Adrenal gland (tissue), 9 donors: ENCODE measurements at regions not wholly inside any gene's neighbourhood (a gene's known extent, or its start where the extent isn't known, plus 50 kb on each side); places are given as distances from the start of the nearest gene placed in this dataset.
A peak's percentile ranks its signal among the peaks of the same experiment; 100 is the strongest.

Source experiments
- DNase-seq, 7 donors: peaks; one replicate each; pipeline ENCODE4 v3.0.0-alpha.2; 2019 to 2020
- H3K27ac ChIP-seq, 5 donors: fragments of 200-600 bp; sonication (generic) in 4 of 5; 1 replicate in 3 of 5; 2 replicates in 2 of 5; pipeline versions ENCODE4 v1.5.1 to v1.8.0; 2016 to 2020; ENCODE audit warnings: mild to moderate bottlenecking in 1 of 5
- H3K27me3 ChIP-seq: fragments of 200-600 bp; 2 replicates; pipeline ENCODE4 v1.8.0; 2021
- H3K36me3 ChIP-seq, 2 donors: fragments of 200-600 bp; replicated peaks in 1 of 2; 1 replicate in 1 of 2; 2 replicates in 1 of 2; pipeline versions ENCODE4 v1.5.1 to v1.8.0; 2018 to 2022
- H3K4me1 ChIP-seq, 2 donors: fragments of 200-600 bp; replicated peaks in 1 of 2; 1 replicate in 1 of 2; 2 replicates in 1 of 2; pipeline versions ENCODE4 v1.5.1 to v1.8.0; 2018 to 2021
- H3K4me3 ChIP-seq, 4 donors: fragments of 200-600 bp; sonication (generic) in 3 of 4; one replicate each; pipeline ENCODE4 v1.5.1; 2016 to 2018
- H3K9me3 ChIP-seq, 3 donors: fragments of 200-600 bp; sonication (generic) in 1 of 3; replicated peaks in 1 of 3; 1 replicate in 2 of 3; 2 replicates in 1 of 3; pipeline versions ENCODE4 v1.5.1 to v1.8.0; 2016 to 2021
- CTCF ChIP-seq, 6 experiments: fragments of 450-650 bp in 4 of 6; fragments of 200-600 bp in 2 of 6; sonication (generic) in 1 of 6; IDR thresholded peaks; 1 replicate in 5 of 6; 2 replicates in 1 of 6; pipeline versions ENCODE4 v1.5.1 to v1.8.0; 2016 to 2021; ENCODE audit warnings: antibody characterized with exemption in 6 of 6, mild to moderate bottlenecking in 2 of 6, moderate library complexity in 1 of 6
- POLR2A ChIP-seq, 2 donors: fragments of 450-650 bp; IDR thresholded peaks; one replicate each; pipeline ENCODE4 v1.6.1; 2017; ENCODE audit warnings: antibody characterized with exemption in 2 of 2, mild to moderate bottlenecking in 2 of 2, moderate library complexity in 1 of 2
- WGBS, 4 donors: extraction: QIAGEN DNeasy Blood & Tissue Kit in 2 of 4; methylation state at CpG; one replicate each; pipeline versions ENCODE4 v1.1.5 to v1.1.7; 2013 to 2017; 5-methylcytosine and 5-hydroxymethylcytosine counted together
- intact Hi-C, 2 donors: fragments of 100-400 bp; cut with DNase I; formaldehyde crosslinking; loops; one replicate each; pipeline versions ENCODE4 v1.14.1 to v1.15.0; 2022 to 2023
- donor health status: healthy with polysubstance abuse.
- donor health status: Bipolar disorder and iron deficiency.
- donor health status: DM: yes; HTN: yes; CAD: no.
- donor health status: DM: no; HTN: no; CAD: no.
- donor health status: DM: no; HTN: no; CAD: no.

GRCh38 chr2:111689941-111690340 lies 194.1 kb downstream of the ANAPC1 start:
- Histone ChIP-seq H3K36me3 (no peaks in the 10 kb centered on the region), H3K9me3 (no peaks in the 10 kb centered on the region), H3K27me3 (no peaks in the 10 kb centered on the region), H3K4me1 (no peaks in the 10 kb centered on the region), H3K27ac (no peak overlapping the region), H3K4me3 (no peak overlapping the region)
- intact Hi-C loops, result no loop called here
- TF ChIP-seq POLR2A (IDR thresholded peaks at IDR 0.05) (no peak), CTCF (IDR thresholded peaks at IDR 0.05) (no peak)
- WGBS, 4 donors, result 78 to 91% (median 81%) methylated on average over 5 of the region's 5 CpGs
- DNase-seq, result no peak

- Histone ChIP-seq H3K4me3 (no peak overlapping the region), H3K27ac (no peak overlapping the region), H3K27me3 (no peaks in the 10 kb centered on the region), H3K4me1 (no peaks in the 10 kb centered on the region), H3K9me3 (no peaks in the 10 kb centered on the region), H3K36me3 (no peaks in the 10 kb centered on the region)
- no peak for DNase-seq
- intact Hi-C loops, result no loop called here
- TF ChIP-seq POLR2A (IDR thresholded peaks at IDR 0.05) (no peak), CTCF (IDR thresholded peaks at IDR 0.05) (no peak)
- WGBS, 4 donors, result 86 to 90% (median 88%) methylated on average over 5 of the region's 5 CpGs
Measured at GRCh38 chr2:111691164-111691875, 192.7 kb downstream of the ANAPC1 start.

GRCh38 chr2:111692311-111692710 lies 191.7 kb downstream of the ANAPC1 start:
- Histone ChIP-seq H3K27me3 (no peaks in the 10 kb centered on the region), H3K4me1 (no peaks in the 10 kb centered on the region), H3K27ac (no peak overlapping the region), H3K9me3 (no peaks in the 10 kb centered on the region), H3K4me3 (no peak overlapping the region), H3K36me3 (no peaks in the 10 kb centered on the region)
- intact Hi-C loops, result no loop called here
- TF ChIP-seq POLR2A (IDR thresholded peaks at IDR 0.05), result no peak
- TF ChIP-seq CTCF (IDR thresholded peaks at IDR 0.05), result no peak
- DNase-seq, result no peak
- 77 to 96% (median 85%) methylated on average over 2 of the region's 2 CpGs for WGBS, 4 donors

DNA sequence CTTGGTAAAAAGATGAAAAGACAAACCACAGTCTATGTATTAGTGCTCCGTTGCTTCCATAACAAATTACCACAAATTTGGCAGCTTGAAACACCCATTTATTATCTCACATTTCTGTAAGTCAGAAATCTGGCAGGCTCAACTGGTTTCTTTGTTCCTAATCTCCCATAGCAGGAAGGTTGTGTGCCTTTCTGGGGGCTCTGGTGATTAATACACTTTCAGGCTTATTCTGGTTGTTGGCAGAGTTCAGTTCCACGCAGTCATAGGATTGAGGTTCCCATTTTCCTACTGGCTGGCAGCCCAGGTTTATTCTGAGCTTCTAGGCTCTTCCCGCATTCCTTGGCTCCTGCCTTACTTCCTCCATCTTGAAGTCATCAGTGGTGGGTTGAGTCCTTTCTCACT lies 189.3 kb downstream of the ANAPC1 start:
- intact Hi-C loops, result no loop called here
- Histone ChIP-seq H3K9me3 (no peaks in the 10 kb centered on the region), H3K27ac (no peak overlapping the region), H3K27me3 (no peaks in the 10 kb centered on the region), H3K36me3 (no peaks in the 10 kb centered on the region), H3K4me1 (peaks cover 0 to 8% of the 10 kb centered on the region in 2 donors), H3K4me3 (no peak overlapping the region)
- 12 to 34% (median 30%) methylated on average over 3 of the region's 3 CpGs for WGBS, 4 donors
- peak in 4 of 7 donors; percentile 41 to 67 (median 46) for DNase-seq
- no peak for TF ChIP-seq CTCF (IDR thresholded peaks at IDR 0.05)
